PC-3 (cell line): ENCODE measurements at regions not wholly inside any gene's neighbourhood (a gene's known extent, or its start where the extent isn't known, plus 50 kb on each side); places are given as distances from the start of the nearest gene placed in this dataset.

ENCODE experiments used
- ATAC-seq: fragments of 200-7000 bp; cut with Tn5 transposase; 2 replicates; pipeline ENCODE4 v1.9.1; 2020; ENCODE audit warnings: mild to moderate bottlenecking, moderate library complexity
- BruUV-seq: library from RNA; stranded (reverse); fragments of 400-500 nt; replicated peaks from 2 replicates; lab custom pipeline; 2021; lab: Mats Ljungman, UMichigan
- CTCF ChIA-PET: fragments of 300-600 bp; sonication (Branson Sonifier 250); formaldehyde crosslinking; loops from one replicate; lab custom pipeline; 2022; ENCODE audit warnings: antibody characterized with exemption; lab: Charles Lee
- POLR2A ChIA-PET: fragments of 300-600 bp; sonication (Branson Sonifier 250); formaldehyde crosslinking; loops from one replicate; lab custom pipeline; 2022; ENCODE audit warnings: antibody characterized with exemption; ENCODE audit not compliant: unreplicated experiment; lab: Charles Lee
- DNase-seq: peaks from one replicate; pipeline ENCODE4 v3.0.0-alpha.2; 2015
- H2AFZ ChIP-seq: fragments of 300-600 bp; sonication (generic); 2 replicates; pipeline ENCODE4 v1.6.0; 2016; ENCODE audit warnings: antibody characterized with exemption, low read length
- H3F3A ChIP-seq: fragments of 300-600 bp; sonication (generic); one replicate; pipeline ENCODE4 v1.6.0; 2017; ENCODE audit warnings: antibody characterized with exemption, low read length, control low read depth, mild to moderate bottlenecking; ENCODE audit not compliant: unreplicated experiment
- H3K27ac ChIP-seq: fragments of 300-600 bp; sonication (generic); 2 replicates; pipeline ENCODE4 v1.5.1; 2016; ENCODE audit warnings: mild to moderate bottlenecking, low read length
- H3K27me3 ChIP-seq: fragments of 300-600 bp; sonication (generic); 2 replicates; pipeline ENCODE4 v1.6.1; 2016; ENCODE audit warnings: low read length, mixed read lengths
- H3K36me3 ChIP-seq: fragments of 300-600 bp; sonication (generic); 2 replicates; pipeline ENCODE4 v1.6.1; 2016; ENCODE audit warnings: low read depth, mixed run types, low read length, mixed read lengths
- H3K4me1 ChIP-seq: fragments of 300-600 bp; sonication (generic); 2 replicates; pipeline ENCODE4 v1.5.1; 2016; ENCODE audit warnings: low read length; ENCODE audit not compliant: insufficient read depth
- H3K4me2 ChIP-seq: fragments of 300-600 bp; sonication (generic); 2 replicates; pipeline ENCODE4 v1.6.0; 2016; ENCODE audit warnings: low read length
- H3K4me3 ChIP-seq: fragments of 300-600 bp; sonication (generic); 2 replicates; pipeline ENCODE4 v1.5.1; 2016; ENCODE audit warnings: mild to moderate bottlenecking, low read length, mixed read lengths
- H3K79me2 ChIP-seq: fragments of 300-600 bp; sonication (generic); 2 replicates; pipeline ENCODE4 v1.6.1; 2017; ENCODE audit warnings: low read length, mixed read lengths
- H3K9ac ChIP-seq: fragments of 300-600 bp; sonication (generic); 2 replicates; pipeline ENCODE4 v1.6.0; 2016; ENCODE audit warnings: mild to moderate bottlenecking, low read length
- H3K9me2 ChIP-seq: fragments of 300-600 bp; sonication (generic); replicated peaks from 2 replicates; pipeline ENCODE4 v1.6.1; 2016; ENCODE audit warnings: mixed run types, low read length, mixed read lengths
- H3K9me3 ChIP-seq: fragments of 300-600 bp; sonication (generic); 2 replicates; pipeline ENCODE4 v1.6.1; 2016; ENCODE audit warnings: low read length, mixed read lengths
- H4K20me1 ChIP-seq: fragments of 300-600 bp; sonication (generic); 2 replicates; pipeline ENCODE4 v1.6.1; 2016; ENCODE audit warnings: low read length, mixed read lengths
- CTCF ChIP-seq: fragments of 300-600 bp; sonication (generic); conservative IDR thresholded peaks from 2 replicates; pipeline ENCODE4 v1.5.1; 2017; ENCODE audit warnings: antibody characterized with exemption, low read depth, mild to moderate bottlenecking, low read length
- EZH2 ChIP-seq: fragments of 300-600 bp; sonication (generic); IDR thresholded peaks from one replicate; pipeline ENCODE4 v1.6.1; 2017; ENCODE audit warnings: antibody characterized with exemption, mild to moderate bottlenecking, low read length; ENCODE audit not compliant: unreplicated experiment
- EZH2phosphoT487 ChIP-seq: fragments of 300-600 bp; sonication (generic); IDR thresholded peaks from 2 replicates; pipeline ENCODE4 v1.6.1; 2018; ENCODE audit warnings: mild to moderate bottlenecking, antibody characterized with exemption, low read length, borderline replicate concordance
- intact Hi-C: fragments of 100-400 bp; cut with micrococcal nuclease; formaldehyde crosslinking; loops from 2 replicates; pipeline ENCODE4 v1.9.0; 2023

- Histone ChIP-seq H3K36me3 (no peaks in the 10 kb centered on the region), H3K27ac (no peak overlapping the region), H3K4me1 (0 out of 2 replicates have a peak, but pooled peaks cover 5% of the 10 kb centered on the region), H3F3A (no peaks in the 10 kb centered on the region), H2AFZ (no peak overlapping the region), H3K79me2 (no peaks in the 10 kb centered on the region), H3K4me2 (no peak overlapping the region), H4K20me1 (no peaks in the 10 kb centered on the region), H3K4me3 (no peak overlapping the region), H3K27me3 (no peaks in the 10 kb centered on the region), H3K9me2 (no peaks in the 10 kb centered on the region), H3K9me3 (no peaks in the 10 kb centered on the region), H3K9ac (no peak overlapping the region)
- DNase-seq = no peak
- TF ChIP-seq CTCF (no peak), EZH2 (no peak), EZH2phosphoT487 (no peak)
- peak; percentile 40 for ATAC-seq
- intact Hi-C loops = no loop called here
- POLR2A ChIA-PET = no interaction called here
- BruUV-seq = no TSS peak
- CTCF ChIA-PET = no interaction called here
Observed at GRCh38 chr6:141658696-141659095, 474.0 kb upstream of the GJE1 start.

GRCh38 chr6:141657812-141658211, 474.9 kb upstream of the GJE1 start:
- H3K79me2 ChIP-seq = no peaks in the 10 kb centered on the region
- intact Hi-C loops = no loop called here
- ChIA-PET CTCF (no interaction called here), POLR2A (no interaction called here)
- no peak overlapping the region for H3K4me3 ChIP-seq
- no peak overlapping the region for H3K4me2 ChIP-seq
- TF ChIP-seq CTCF (no peak), EZH2phosphoT487 (no peak), EZH2 (no peak)
- H3K9me3 ChIP-seq = no peaks in the 10 kb centered on the region
- H4K20me1 ChIP-seq = no peaks in the 10 kb centered on the region
- no TSS peak for BruUV-seq
- H3K27me3 ChIP-seq = no peaks in the 10 kb centered on the region
- ATAC-seq (no peak), DNase-seq (no peak)
- H3K36me3 ChIP-seq = no peaks in the 10 kb centered on the region
- H3K9me2 ChIP-seq = no peaks in the 10 kb centered on the region
- 0 out of 2 replicates have a peak, but pooled peaks cover 5% of the 10 kb centered on the region for H3K4me1 ChIP-seq
- H3F3A ChIP-seq = no peaks in the 10 kb centered on the region
- no peak overlapping the region for H2AFZ ChIP-seq
- no peak overlapping the region for H3K9ac ChIP-seq
- H3K27ac ChIP-seq = no peak overlapping the region

- no peaks in the 10 kb centered on the region for H4K20me1 ChIP-seq
- BruUV-seq = no TSS peak
- no peaks in the 10 kb centered on the region for H3K27me3 ChIP-seq
- DNase-seq = no peak
- H3K9ac ChIP-seq = no peak overlapping the region
- no peak overlapping the region for H2AFZ ChIP-seq
- H3K4me1 ChIP-seq = no peaks in the 10 kb centered on the region
- POLR2A ChIA-PET = no interaction called here
- intact Hi-C loops = no loop called here
- no peaks in the 10 kb centered on the region for H3K9me2 ChIP-seq
- H3F3A ChIP-seq = no peaks in the 10 kb centered on the region
- no peak overlapping the region for H3K4me2 ChIP-seq
- no peaks in the 10 kb centered on the region for H3K36me3 ChIP-seq
- H3K79me2 ChIP-seq = no peaks in the 10 kb centered on the region
- H3K27ac ChIP-seq = no peak overlapping the region
- H3K9me3 ChIP-seq = no peaks in the 10 kb centered on the region
- TF ChIP-seq CTCF (no peak), EZH2phosphoT487 (no peak), EZH2 (no peak)
- no peak for ATAC-seq
- CTCF ChIA-PET = no interaction called here
- H3K4me3 ChIP-seq = no peak overlapping the region
Observed at GRCh38 chr6:141653590-141653989, 479.1 kb upstream of the GJE1 start.
